CD14-positive monocyte (primary cell): ENCODE measurements at regions not wholly inside any gene's neighbourhood (a gene's known extent, or its start where the extent isn't known, plus 50 kb on each side); places are given as distances from the start of the nearest gene placed in this dataset.

ENCODE experiments used
- DNase-seq, 3 donors: peaks; one replicate each; pipeline ENCODE4 v3.0.0-alpha.2; 2011 to 2022
- H2AFZ ChIP-seq: 2 replicates; pipeline ENCODE4 v1.6.0; 2012; ENCODE audit warnings: mild to moderate bottlenecking, low read depth, low read length, inconsistent platforms; ENCODE audit not compliant: insufficient read depth, poor library complexity, severe bottlenecking
- H3K27ac ChIP-seq, 2 donors: 1 replicate in 1 of 2; 2 replicates in 1 of 2; pipeline ENCODE4 v1.5.1; 2012 to 2013; ENCODE audit warnings: low read length in 2 of 2, control low read depth in 1 of 2, inconsistent platforms in 1 of 2, low read depth in 1 of 2, mild to moderate bottlenecking in 1 of 2
- H3K27me3 ChIP-seq, 2 donors: one replicate each; pipeline versions ENCODE4 v1.6.0 to v1.6.1; 2011 to 2013; ENCODE audit warnings: low read length in 2 of 2; ENCODE audit not compliant: control insufficient read depth in 2 of 2, insufficient read depth in 2 of 2
- H3K36me3 ChIP-seq, 2 donors: replicated peaks in 1 of 2; 1 replicate in 1 of 2; 2 replicates in 1 of 2; pipeline versions ENCODE4 v1.5.1 to v1.6.1; 2012 to 2013; ENCODE audit warnings: low read length in 2 of 2, control low read depth in 1 of 2, inconsistent platforms in 1 of 2, mild to moderate bottlenecking in 1 of 2; ENCODE audit not compliant: insufficient read depth in 2 of 2, control insufficient read depth in 1 of 2
- H3K4me1 ChIP-seq, 2 donors: 1 replicate in 1 of 2; 2 replicates in 1 of 2; pipeline versions ENCODE4 v1.5.1 to v1.6.1; 2012 to 2013; ENCODE audit warnings: low read length in 2 of 2, control low read depth in 1 of 2, inconsistent platforms in 1 of 2, mild to moderate bottlenecking in 1 of 2, moderate library complexity in 1 of 2; ENCODE audit not compliant: insufficient read depth in 2 of 2, control insufficient read depth in 1 of 2
- H3K4me2 ChIP-seq: replicated peaks from 2 replicates; pipeline ENCODE3; 2012; ENCODE audit warnings: low read length, moderate library complexity, mild to moderate bottlenecking; ENCODE audit not compliant: poor library complexity, severe bottlenecking; ENCODE audit errors: extremely low read depth
- H3K4me3 ChIP-seq, 3 experiments: fragments of 200-600 bp in 1 of 3; sonication (generic) in 1 of 3; replicated peaks in 1 of 3; 1 replicate in 2 of 3; 2 replicates in 1 of 3; pipeline ENCODE4 v1.5.1; 2011 to 2013; ENCODE audit warnings: low read length in 3 of 3, mild to moderate bottlenecking in 3 of 3, control low read depth in 2 of 3, low read depth in 2 of 3, inconsistent platforms in 1 of 3, moderate library complexity in 1 of 3
- H3K79me2 ChIP-seq: 2 replicates; pipeline ENCODE4 v1.6.0; 2012; ENCODE audit warnings: mild to moderate bottlenecking, control low read depth, inconsistent platforms, low read length, moderate library complexity; ENCODE audit not compliant: insufficient read depth
- H3K9ac ChIP-seq: 2 replicates; pipeline ENCODE4 v1.6.0; 2017; ENCODE audit warnings: low read length, mild to moderate bottlenecking; ENCODE audit not compliant: insufficient read depth, poor library complexity, severe bottlenecking
- H3K9me3 ChIP-seq, 2 donors: replicated peaks in 1 of 2; 1 replicate in 1 of 2; 2 replicates in 1 of 2; pipeline versions ENCODE4 v1.5.1 to v1.6.1; 2012 to 2013; ENCODE audit warnings: low read length in 2 of 2, control low read depth in 1 of 2; ENCODE audit not compliant: control insufficient read depth in 1 of 2, insufficient read depth in 1 of 2
- H4K20me1 ChIP-seq: 2 replicates; pipeline ENCODE4 v1.6.0; 2012; ENCODE audit warnings: mild to moderate bottlenecking, low read length, control low read depth, moderate library complexity; ENCODE audit not compliant: insufficient read depth
- H3K27ac Mint-ChIP-seq, 7 donors: one replicate each; pipeline ENCODE4 v1.8.0; 2020; ENCODE audit warnings: mild to moderate bottlenecking in 7 of 7, mixed read lengths in 7 of 7, moderate library complexity in 6 of 7, inconsistent platforms in 2 of 7
- H3K27me3 Mint-ChIP-seq, 3 donors: one replicate each; pipeline ENCODE4 v1.8.0; 2021 to 2022; ENCODE audit warnings: low read depth in 3 of 3, mild to moderate bottlenecking in 3 of 3, mixed read lengths in 3 of 3, moderate library complexity in 3 of 3, inconsistent platforms in 1 of 3
- H3K36me3 Mint-ChIP-seq, 2 donors: one replicate each; pipeline ENCODE4 v1.8.0; 2020; ENCODE audit warnings: mixed read lengths in 2 of 2, inconsistent platforms in 1 of 2, mild to moderate bottlenecking in 1 of 2
- H3K4me1 Mint-ChIP-seq: one replicate; pipeline ENCODE4 v1.8.0; 2020; ENCODE audit warnings: mild to moderate bottlenecking, mixed read lengths
- H3K4me3 Mint-ChIP-seq, 2 donors: one replicate each; pipeline ENCODE4 v1.8.0; 2020; ENCODE audit warnings: mild to moderate bottlenecking in 2 of 2, mixed read lengths in 2 of 2, moderate library complexity in 1 of 2
- H3K9me3 Mint-ChIP-seq, 7 donors: one replicate each; pipeline ENCODE4 v1.8.0; 2020 to 2022; ENCODE audit warnings: mixed read lengths in 7 of 7, mild to moderate bottlenecking in 6 of 7, moderate library complexity in 6 of 7, inconsistent platforms in 2 of 7
- CTCF ChIP-seq: fragments of 200-600 bp; IDR thresholded peaks from one replicate; pipeline ENCODE4 v1.8.0; 2022; ENCODE audit warnings: antibody characterized with exemption, mild to moderate bottlenecking
- WGBS: methylation state at CpG from one replicate; pipeline ENCODE4 v1.1.5; 2013; ENCODE audit warnings: missing lambda C conversion rate; ENCODE audit not compliant: insufficient coverage; 5-methylcytosine and 5-hydroxymethylcytosine counted together
- intact Hi-C, 2 donors: fragments of 100-400 bp; cut with micrococcal nuclease; formaldehyde crosslinking; loops; one replicate each; pipeline versions ENCODE4 v1.15.0 to v1.15.1; 2023

DNA sequence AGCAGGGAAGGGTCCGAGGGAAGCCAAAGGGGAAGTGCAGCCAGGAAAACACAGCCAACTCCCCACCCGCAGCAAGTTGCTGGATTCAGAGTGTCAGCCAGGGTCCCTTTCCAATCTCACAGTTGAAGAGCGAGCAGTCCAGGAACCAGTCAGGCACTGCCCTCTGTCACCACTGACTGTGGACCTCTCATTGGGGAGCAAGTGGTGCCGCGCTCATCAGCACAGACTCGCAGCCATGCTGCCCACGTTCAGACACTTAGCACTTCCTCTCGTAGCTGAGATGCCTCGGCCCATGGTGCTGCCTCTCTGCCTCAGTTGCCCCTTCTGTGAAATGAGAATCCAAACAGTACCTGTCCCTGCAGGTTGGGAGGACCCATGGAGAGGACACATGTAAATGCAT is 123.6 kb upstream of the CHST15 start:
- H3K27ac Mint-ChIP-seq: peak overlapping the region in 4 of 7 donors; percentile 20 to 77 (median 72)
- H3K9me3 ChIP-seq: peaks cover 0 to under 1% of the 10 kb centered on the region in 2 donors
- H4K20me1 ChIP-seq: no peaks in the 10 kb centered on the region
- DNase-seq: no peak
- H3K36me3 ChIP-seq: no peaks in the 10 kb centered on the region
- no peak overlapping the region for H3K27ac ChIP-seq
- H3K4me2 ChIP-seq: peak overlapping the region; percentile 40
- no peaks in the 10 kb centered on the region for H3K79me2 ChIP-seq
- WGBS: 60% methylated on average over 9 of the region's 9 CpGs
- no peak for TF ChIP-seq CTCF
- H3K9me3 Mint-ChIP-seq: peaks cover 0 to 4% (median 3%) of the 10 kb centered on the region in 7 donors
- intact Hi-C loops: no loop called here
- H3K9ac ChIP-seq: no peak overlapping the region
- H3K4me1 ChIP-seq: peaks cover 34 to 42% of the 10 kb centered on the region in 2 donors
- H2AFZ ChIP-seq: peak overlapping the region; percentile 45
- peaks cover 0 to 1% of the 10 kb centered on the region in 2 donors for H3K36me3 Mint-ChIP-seq
- H3K4me3 ChIP-seq: peak overlapping the region in 1 of 3 experiments; percentile 50
- H3K4me1 Mint-ChIP-seq: peaks cover 35% of the 10 kb centered on the region
- H3K4me3 Mint-ChIP-seq: peak overlapping the region; percentile 45 to 87
- peaks cover 12 to 21% (median 18%) of the 10 kb centered on the region in 3 donors for H3K27me3 Mint-ChIP-seq
- H3K27me3 ChIP-seq: peaks cover 0 to 13% of the 10 kb centered on the region in 2 donors

DNA sequence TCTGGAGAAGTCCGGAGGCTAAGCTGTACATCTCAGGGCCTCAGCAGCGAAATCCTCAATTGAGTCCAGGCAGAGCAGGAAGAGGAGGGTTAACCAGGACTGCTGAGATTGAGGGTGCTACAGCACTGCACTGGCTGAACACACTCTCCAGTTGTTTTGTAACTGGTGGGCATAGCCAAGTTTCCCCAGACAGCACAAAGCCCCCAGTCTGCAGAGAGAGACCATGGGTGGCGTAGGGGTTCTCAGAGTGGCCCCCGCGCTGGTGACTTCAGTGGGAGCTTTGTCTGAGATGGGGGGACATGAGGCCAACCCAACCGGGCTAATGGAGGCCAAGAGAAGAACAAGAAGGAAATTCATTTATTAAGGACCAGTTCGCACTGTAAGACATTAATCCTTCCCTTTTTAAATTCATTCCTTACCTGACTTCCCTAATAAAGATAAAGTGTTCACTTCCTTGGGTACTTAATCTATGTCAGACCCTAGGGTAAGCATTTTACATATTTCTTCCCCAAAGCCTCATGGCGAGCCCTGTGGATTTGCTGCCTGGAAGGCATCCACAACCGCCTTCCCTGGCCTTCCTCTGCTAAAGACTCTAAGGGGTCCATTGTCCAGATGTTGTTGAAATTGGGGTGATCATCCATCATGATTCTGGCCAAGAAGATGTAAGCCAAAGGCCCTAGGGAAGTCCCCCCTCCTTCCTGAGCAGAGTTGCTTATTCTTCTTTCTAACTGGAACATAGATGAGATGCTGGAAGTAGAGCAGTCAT is 121.4 kb upstream of the CHST15 start:
- H3K9me3 Mint-ChIP-seq: peaks cover under 1 to 20% (median 13%) of the 10 kb centered on the region in 7 donors
- TF ChIP-seq CTCF: no peak
- H3K27me3 ChIP-seq: no peaks in the 10 kb centered on the region
- intact Hi-C loops: no loop called here
- H3K36me3 Mint-ChIP-seq: no peaks in the 10 kb centered on the region
- H3K4me2 ChIP-seq: no peak overlapping the region
- H3K4me3 Mint-ChIP-seq: no peak overlapping the region
- H2AFZ ChIP-seq: no peak overlapping the region
- H3K36me3 ChIP-seq: no peaks in the 10 kb centered on the region
- H3K9me3 ChIP-seq: peaks cover 11 to 22% of the 10 kb centered on the region in 2 donors
- no peak overlapping the region for H3K27ac Mint-ChIP-seq
- H3K27me3 Mint-ChIP-seq: peaks cover 4 to 16% (median 12%) of the 10 kb centered on the region in 3 donors
- DNase-seq: no peak
- H3K9ac ChIP-seq: no peak overlapping the region
- no peak overlapping the region for H3K4me3 ChIP-seq
- peaks cover 22 to 25% of the 10 kb centered on the region in 2 donors for H3K4me1 ChIP-seq
- H3K4me1 Mint-ChIP-seq: peaks cover 21% of the 10 kb centered on the region
- no peaks in the 10 kb centered on the region for H3K79me2 ChIP-seq
- 93% methylated on average over 4 of the region's 9 CpGs for WGBS
- H4K20me1 ChIP-seq: no peaks in the 10 kb centered on the region
- H3K27ac ChIP-seq: no peak overlapping the region
